HFF-Myc (cell line): ENCODE measurements at regions not wholly inside any gene's neighbourhood (a gene's known extent, or its start where the extent isn't known, plus 50 kb on each side); places are given as distances from the start of the nearest gene placed in this dataset.
A peak's percentile ranks its signal among the peaks of the same experiment; 100 is the strongest.

Experiments
- DNase-seq: peaks from one replicate; pipeline ENCODE4 v3.0.0-alpha.2; 2011; ENCODE audit warnings: low read depth; ENCODE audit errors: extremely low read depth
- H3K4me3 ChIP-seq: replicated peaks from 2 replicates; pipeline ENCODE4 v1.5.1; 2011; ENCODE audit warnings: low read depth, mild to moderate bottlenecking, control low read depth, low read length
- CTCF ChIP-seq: IDR thresholded peaks from 2 replicates; pipeline ENCODE4 v1.5.1; 2012; ENCODE audit warnings: mild to moderate bottlenecking, low read depth, low read length, control low read depth; ENCODE audit errors: missing control alignments

- peak; percentile 14 for DNase-seq
- no peak for TF ChIP-seq CTCF
- no peak overlapping the region for H3K4me3 ChIP-seq
Measured at GRCh38 chr5:160507221-160507721, 85.6 kb downstream of the PTTG1 start.

- peak; percentile 81 for DNase-seq
- TF ChIP-seq CTCF, result peak; percentile 74
- H3K4me3 ChIP-seq, result no peak overlapping the region
Measured at GRCh38 chr5:160508780-160509361, 87.2 kb downstream of the PTTG1 start.

GRCh38 chr5:160511280-160511929 lies 89.8 kb downstream of the PTTG1 start:
- no peak overlapping the region for H3K4me3 ChIP-seq
- DNase-seq, result no peak
- no peak for TF ChIP-seq CTCF
